IMR-90 (cell line): ENCODE measurements at regions not wholly inside any gene's neighbourhood (a gene's known extent, or its start where the extent isn't known, plus 50 kb on each side); places are given as distances from the start of the nearest gene placed in this dataset.

ENCODE experiments used
- ATAC-seq: fragments of 200-7000 bp; cut with Tn5 transposase; 2 replicates; pipeline ENCODE4 v1.9.1; 2020; ENCODE audit warnings: low read depth, mild to moderate bottlenecking, moderate library complexity
- BruUV-seq: library from RNA; stranded (reverse); fragments of 400-500 nt; replicated peaks from 2 replicates; lab custom pipeline; 2021; lab: Mats Ljungman, UMichigan
- CTCF ChIA-PET: fragments of 300-600 bp; formaldehyde crosslinking; extraction: SDS; loops from one replicate; lab custom pipeline; 2021; ENCODE audit warnings: antibody characterized with exemption; lab: Yijun Ruan, JAX
- POLR2A ChIA-PET: fragments of 300-600 bp; sonication (Branson Sonifier 250); formaldehyde crosslinking; loops from one replicate; lab custom pipeline; 2022; ENCODE audit warnings: antibody characterized with exemption; ENCODE audit not compliant: unreplicated experiment; lab: Charles Lee
- DNase-seq: peaks from one replicate; pipeline ENCODE4 v3.0.0; 2013
- H2AFZ ChIP-seq: replicated peaks from 2 replicates; pipeline ENCODE3; 2013; ENCODE audit warnings: low read length, mild to moderate bottlenecking; ENCODE audit not compliant: poor library complexity
- H2AK5ac ChIP-seq: 2 replicates; pipeline ENCODE4 v1.6.1; 2013; ENCODE audit warnings: low read depth, low read length, inconsistent platforms
- H2AK9ac ChIP-seq: replicated peaks from 2 replicates; pipeline ENCODE3; 2013; ENCODE audit warnings: mild to moderate bottlenecking, low read depth, low read length, moderate library complexity; ENCODE audit not compliant: poor library complexity
- H2BK120ac ChIP-seq: 2 replicates; pipeline ENCODE4 v1.6.1; 2013; ENCODE audit warnings: low read depth, low read length, inconsistent platforms
- H2BK15ac ChIP-seq: 3 replicates; pipeline ENCODE4 v1.6.1; 2013; ENCODE audit warnings: low read depth, low read length, inconsistent platforms
- H2BK20ac ChIP-seq: 2 replicates; pipeline ENCODE4 v1.6.1; 2013; ENCODE audit warnings: low read depth, mild to moderate bottlenecking, inconsistent platforms, low read length, moderate library complexity
- H2BK5ac ChIP-seq: 2 replicates; pipeline ENCODE4 v1.6.1; 2013; ENCODE audit warnings: mild to moderate bottlenecking, low read depth, low read length, inconsistent platforms; ENCODE audit not compliant: poor library complexity, severe bottlenecking
- H3K14ac ChIP-seq: replicated peaks from 2 replicates; pipeline ENCODE4 v1.6.1; 2013; ENCODE audit warnings: low read depth, low read length, inconsistent platforms
- H3K18ac ChIP-seq: 2 replicates; pipeline ENCODE4 v1.6.1; 2013; ENCODE audit warnings: low read depth, low read length, control low read depth
- H3K23ac ChIP-seq: 2 replicates; pipeline ENCODE4 v1.6.1; 2013; ENCODE audit warnings: low read depth, low read length, inconsistent platforms
- H3K27ac ChIP-seq: 2 replicates; pipeline ENCODE4 v1.5.1; 2013; ENCODE audit warnings: mild to moderate bottlenecking, control low read depth, low read length; ENCODE audit not compliant: insufficient read depth
- H3K27me3 ChIP-seq: 2 replicates; pipeline ENCODE4 v1.6.1; 2013; ENCODE audit warnings: low read length; ENCODE audit not compliant: control insufficient read depth, insufficient read depth
- H3K36me3 ChIP-seq: 2 replicates; pipeline ENCODE4 v1.6.1; 2013; ENCODE audit warnings: low read length, mixed read lengths; ENCODE audit not compliant: control insufficient read depth, insufficient read depth
- H3K4ac ChIP-seq: 2 replicates; pipeline ENCODE4 v1.6.1; 2013; ENCODE audit warnings: low read depth, low read length, inconsistent platforms
- H3K4me1 ChIP-seq: 2 replicates; pipeline ENCODE4 v1.6.1; 2013; ENCODE audit warnings: low read length, mixed read lengths; ENCODE audit not compliant: control insufficient read depth, insufficient read depth
- H3K4me2 ChIP-seq: 2 replicates; pipeline ENCODE4 v1.6.1; 2013; ENCODE audit warnings: low read depth, mild to moderate bottlenecking, control low read depth, low read length, moderate library complexity
- H3K4me3 ChIP-seq: 2 replicates; pipeline ENCODE4 v1.5.1; 2013; ENCODE audit warnings: low read depth, mild to moderate bottlenecking, control low read depth, low read length, moderate library complexity; ENCODE audit not compliant: insufficient read depth
- H3K56ac ChIP-seq: 2 replicates; pipeline ENCODE4 v1.6.1; 2013; ENCODE audit warnings: low read length, inconsistent platforms; ENCODE audit not compliant: insufficient read depth; ENCODE audit errors: extremely low read depth
- H3K79me1 ChIP-seq, 2 experiments: 2 replicates each; pipeline ENCODE4 v1.6.1; 2013; ENCODE audit warnings: low read length in 2 of 2, inconsistent platforms in 1 of 2, low read depth in 1 of 2
- H3K9ac ChIP-seq: 2 replicates; pipeline ENCODE4 v1.6.1; 2013; ENCODE audit warnings: low read depth, low read length, control low read depth
- H3K9me1 ChIP-seq: 2 replicates; pipeline ENCODE4 v1.6.1; 2013; ENCODE audit warnings: low read length, inconsistent platforms; ENCODE audit not compliant: insufficient read depth
- H3K9me3 ChIP-seq: 2 replicates; pipeline ENCODE4 v1.6.1; 2013; ENCODE audit warnings: low read length; ENCODE audit not compliant: control insufficient read depth, insufficient read depth
- H4K20me1 ChIP-seq: 2 replicates; pipeline ENCODE4 v1.6.1; 2013; ENCODE audit warnings: low read length, inconsistent platforms; ENCODE audit not compliant: insufficient read depth
- H4K5ac ChIP-seq: 2 replicates; pipeline ENCODE4 v1.6.1; 2013; ENCODE audit warnings: mild to moderate bottlenecking, low read depth, low read length, control low read depth
- H4K8ac ChIP-seq, 2 experiments: 2 replicates each; pipeline ENCODE4 v1.6.1; 2013; ENCODE audit warnings: low read depth in 2 of 2, low read length in 2 of 2, control low read depth in 1 of 2, inconsistent platforms in 1 of 2
- H4K91ac ChIP-seq: 2 replicates; pipeline ENCODE4 v1.6.1; 2013; ENCODE audit warnings: low read depth, low read length, inconsistent platforms; ENCODE audit not compliant: insufficient read depth
- BHLHE40 ChIP-seq: fragments of 150-350 bp; IDR thresholded peaks from 2 replicates; pipeline ENCODE4 v1.6.1; 2016; ENCODE audit warnings: mild to moderate bottlenecking, low read depth, low read length
- CEBPB ChIP-seq: IDR thresholded peaks from 2 replicates; pipeline ENCODE4 v1.6.1; 2012; ENCODE audit warnings: low read depth, low read length, improper control_type of control experiment
- CHD1 ChIP-seq: IDR thresholded peaks from 2 replicates; pipeline ENCODE4 v1.6.1; 2012; ENCODE audit warnings: low read depth, low read length, improper control_type of control experiment
- CTCF ChIP-seq: conservative IDR thresholded peaks from 2 replicates; pipeline ENCODE4 v1.5.1; 2012; ENCODE audit warnings: mild to moderate bottlenecking, low read depth, low read length, improper control_type of control experiment
- ELK1 ChIP-seq: fragments of 150-350 bp; IDR thresholded peaks from 2 replicates; pipeline ENCODE4 v1.6.1; 2016; ENCODE audit warnings: low read depth, mild to moderate bottlenecking, low read length, moderate library complexity, borderline replicate concordance
- MAFK ChIP-seq: IDR thresholded peaks from 2 replicates; pipeline ENCODE4 v1.6.1; 2012; ENCODE audit warnings: low read depth, low read length, improper control_type of control experiment
- MAZ ChIP-seq: IDR thresholded peaks from 2 replicates; pipeline ENCODE4 v1.6.1; 2012; ENCODE audit warnings: low read depth, mild to moderate bottlenecking, low read length, improper control_type of control experiment, moderate library complexity, borderline replicate concordance
- MXI1 ChIP-seq: IDR thresholded peaks from 2 replicates; pipeline ENCODE4 v1.6.1; 2012; ENCODE audit warnings: low read depth, mild to moderate bottlenecking, low read length, moderate library complexity, borderline replicate concordance
- NFE2L2 ChIP-seq: fragments of 150-350 bp; IDR thresholded peaks from 2 replicates; pipeline ENCODE4 v1.6.1; 2016; ENCODE audit warnings: low read depth, mild to moderate bottlenecking, low read length
- POLR2A ChIP-seq: IDR thresholded peaks from 2 replicates; pipeline ENCODE4 v1.6.1; 2012; ENCODE audit warnings: mild to moderate bottlenecking, low read depth, low read length
- RAD21 ChIP-seq: IDR thresholded peaks from 2 replicates; pipeline ENCODE4 v1.6.1; 2012; ENCODE audit warnings: low read length, improper control_type of control experiment
- RCOR1 ChIP-seq: IDR thresholded peaks from 2 replicates; pipeline ENCODE4 v1.6.1; 2012; ENCODE audit warnings: mild to moderate bottlenecking, low read length, improper control_type of control experiment; ENCODE audit not compliant: insufficient replicate concordance
- RFX5 ChIP-seq: IDR thresholded peaks from 2 replicates; pipeline ENCODE4 v1.8.0; 2012; ENCODE audit warnings: low read depth, mild to moderate bottlenecking, low read length, moderate library complexity
- USF2 ChIP-seq: fragments of 150-350 bp; IDR thresholded peaks from 2 replicates; pipeline ENCODE4 v1.6.1; 2017; ENCODE audit warnings: mild to moderate bottlenecking, antibody characterized with exemption, low read length, low read depth
- WGBS, 2 experiments: methylation state at CpG; one replicate each; pipeline versions ENCODE4 v1.1.5 to v1.1.7; 2013; ENCODE audit warnings: missing lambda C conversion rate in 2 of 2; ENCODE audit not compliant: insufficient read length in 1 of 2; ENCODE audit errors: extremely low coverage in 2 of 2; 5-methylcytosine and 5-hydroxymethylcytosine counted together
- dilution Hi-C: fragments of 300-500 bp; cut with HindIII; formaldehyde crosslinking; loops from one replicate; pipeline ENCODE4 v1.14.3; 2018; ENCODE audit warnings: low sequenced_read_pairs; ENCODE audit not compliant: unreplicated experiment
- in situ Hi-C: fragments of 300-500 bp; cut with MboI; formaldehyde crosslinking; loops from 3 replicates; pipeline ENCODE4 v1.14.3; 2019; ENCODE audit warnings: low sequenced_read_pairs, inconsistent platforms, mixed read lengths
- intact Hi-C: fragments of 100-400 bp; cut with micrococcal nuclease; formaldehyde crosslinking; loops from 2 replicates; pipeline ENCODE4 v1.10.0; 2022

- no peak overlapping the region for H2AK9ac ChIP-seq
- peak overlapping the region; percentile 75; the same call in 1 of the 2 replicates for H2AK5ac ChIP-seq
- H4K91ac ChIP-seq, result peak overlapping the region; percentile 60; the same call in 1 of the 2 replicates
- no peak overlapping the region for H4K5ac ChIP-seq
- H3K4me3 ChIP-seq, result no peak overlapping the region
- no peak overlapping the region for H3K56ac ChIP-seq
- peak; percentile 4 for DNase-seq
- no peaks in the 10 kb centered on the region for H3K36me3 ChIP-seq
- peaks cover 2% of the 10 kb centered on the region; the same call in 1 of the 2 replicates for H3K4me1 ChIP-seq
- no CpG with 5 or more reads among the region's 3 CpGs for WGBS, 2 experiments
- H3K9me1 ChIP-seq, result no peaks in the 10 kb centered on the region; the same call in 1 of the 2 replicates
- BruUV-seq, result no TSS peak
- TF ChIP-seq RFX5 (no peak), ELK1 (no peak), NFE2L2 (no peak), BHLHE40 (no peak), CTCF (no peak), POLR2A (no peak), MAZ (no peak), MAFK (no peak), RAD21 (no peak), RCOR1 (no peak), MXI1 (no peak), CEBPB (no peak), USF2 (no peak), CHD1 (no peak)
- no peak overlapping the region; the same call in 1 of the 2 replicates for H3K4ac ChIP-seq
- no peak overlapping the region for H4K8ac ChIP-seq
- no peak overlapping the region for H2BK15ac ChIP-seq
- no peak overlapping the region for H3K9ac ChIP-seq
- H3K27ac ChIP-seq, result no peak overlapping the region
- no peaks in the 10 kb centered on the region for H4K20me1 ChIP-seq
- H2BK120ac ChIP-seq, result peak overlapping the region; percentile 10
- H3K14ac ChIP-seq, result no peak overlapping the region
- no peak overlapping the region for H3K4me2 ChIP-seq
- CTCF ChIA-PET, result no interaction called here
- H3K9me3 ChIP-seq, result no peaks in the 10 kb centered on the region
- H3K79me1 ChIP-seq, result no peaks in the 10 kb centered on the region
- intact Hi-C loops, result no loop called here
- H3K23ac ChIP-seq, result no peak overlapping the region
- no peaks in the 10 kb centered on the region for H3K27me3 ChIP-seq
- H2AFZ ChIP-seq, result no peak overlapping the region
- in situ Hi-C loops, result no loop called here
- H2BK20ac ChIP-seq, result peak overlapping the region; percentile 42; the same call in 1 of the 2 replicates
- dilution Hi-C loops, result no loop called here
- POLR2A ChIA-PET, result no interaction called here
- H2BK5ac ChIP-seq, result no peak overlapping the region
- no peak overlapping the region; the same call in 1 of the 2 replicates for H3K18ac ChIP-seq
- ATAC-seq, result peak; percentile 15; the same call in 1 of the 2 replicates
Measured at GRCh38 chr6:145315982-145316600, 419.2 kb downstream of the EPM2A start.
